ENCODE measurements at regions not wholly inside any gene's neighbourhood (a gene's known extent, or its start where the extent isn't known, plus 50 kb on each side); places are given as distances from the start of the nearest gene placed in this dataset.

DNA sequence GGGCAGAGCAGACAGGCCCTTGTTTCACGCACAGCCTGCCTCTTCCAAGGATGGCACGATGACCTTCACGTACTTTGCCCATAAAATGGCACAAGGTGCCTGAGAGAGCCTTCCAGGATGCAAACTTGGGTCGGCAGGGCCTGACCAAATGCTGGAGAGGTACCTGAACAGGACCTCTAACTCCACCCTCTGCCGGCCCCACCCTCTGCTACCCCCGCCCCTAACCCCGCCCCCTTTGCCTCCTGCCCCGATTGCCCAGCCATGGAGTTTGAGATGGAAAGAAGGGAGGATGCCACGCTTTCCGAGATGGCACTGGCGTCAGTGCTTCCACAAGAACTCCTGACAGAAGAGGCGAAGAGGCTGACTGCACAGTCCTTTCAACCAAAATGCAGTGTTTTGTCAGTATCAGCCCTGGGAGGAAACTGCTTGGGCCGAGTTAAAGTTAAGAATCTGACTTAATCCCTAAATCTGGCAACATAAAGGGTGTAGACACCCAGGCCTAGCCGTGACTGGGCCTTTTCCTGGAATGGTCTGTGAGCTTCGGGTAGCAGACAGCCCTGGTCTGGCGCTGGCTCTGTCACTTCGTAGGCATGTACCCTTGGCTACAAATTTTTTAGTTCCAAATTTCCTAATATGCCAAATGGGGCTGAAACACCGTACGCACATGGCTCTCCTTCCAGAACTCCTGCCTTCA lies 230.3 kb upstream of the RGMA start:
- DNase-seq (ENCODE audit: low read depth in 2 of 2): no peak

DNA sequence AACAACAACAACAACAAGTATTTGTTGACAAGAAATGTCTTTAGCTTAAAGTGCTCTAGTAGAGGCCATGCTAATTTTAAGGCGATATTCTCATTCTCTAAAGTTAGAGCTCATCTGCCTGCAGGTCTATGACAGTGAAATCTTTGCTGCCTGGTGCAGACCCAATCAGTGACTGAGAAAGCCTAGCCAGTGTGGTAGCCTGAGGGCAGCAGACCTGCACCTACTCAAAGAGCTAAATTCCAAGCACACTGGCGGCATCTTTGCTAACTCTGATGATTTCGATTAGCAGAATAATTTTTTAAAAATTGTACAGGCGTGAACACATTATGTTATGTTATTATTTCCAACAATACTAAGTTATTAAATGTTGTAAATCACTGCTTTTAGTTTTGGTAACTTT lies 228.8 kb upstream of the RGMA start:
- DNase-seq (ENCODE audit: low read depth in 2 of 2): no peak

DNA sequence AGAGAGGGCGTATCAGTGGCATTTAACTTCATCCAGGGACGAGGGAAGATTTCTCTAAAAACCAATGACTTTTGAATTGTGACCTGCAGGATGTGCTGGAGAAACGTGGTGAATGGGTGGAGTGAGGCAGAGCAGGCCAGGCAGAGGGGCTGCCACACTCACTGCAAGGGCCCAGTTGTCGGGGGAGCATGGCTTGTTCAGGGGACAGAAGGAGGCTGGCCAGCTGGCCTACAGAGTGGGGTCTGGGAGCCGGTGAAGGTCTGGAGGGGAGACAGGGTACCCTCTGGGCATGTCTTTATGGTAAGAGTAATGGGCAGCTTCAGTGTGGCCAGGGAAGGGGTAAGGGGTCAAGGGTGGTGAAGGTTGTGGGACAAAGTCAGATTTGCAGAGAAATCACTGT lies 225.2 kb upstream of the RGMA start:
- no peak for DNase-seq (ENCODE audit: low read depth in 2 of 2)

DNA sequence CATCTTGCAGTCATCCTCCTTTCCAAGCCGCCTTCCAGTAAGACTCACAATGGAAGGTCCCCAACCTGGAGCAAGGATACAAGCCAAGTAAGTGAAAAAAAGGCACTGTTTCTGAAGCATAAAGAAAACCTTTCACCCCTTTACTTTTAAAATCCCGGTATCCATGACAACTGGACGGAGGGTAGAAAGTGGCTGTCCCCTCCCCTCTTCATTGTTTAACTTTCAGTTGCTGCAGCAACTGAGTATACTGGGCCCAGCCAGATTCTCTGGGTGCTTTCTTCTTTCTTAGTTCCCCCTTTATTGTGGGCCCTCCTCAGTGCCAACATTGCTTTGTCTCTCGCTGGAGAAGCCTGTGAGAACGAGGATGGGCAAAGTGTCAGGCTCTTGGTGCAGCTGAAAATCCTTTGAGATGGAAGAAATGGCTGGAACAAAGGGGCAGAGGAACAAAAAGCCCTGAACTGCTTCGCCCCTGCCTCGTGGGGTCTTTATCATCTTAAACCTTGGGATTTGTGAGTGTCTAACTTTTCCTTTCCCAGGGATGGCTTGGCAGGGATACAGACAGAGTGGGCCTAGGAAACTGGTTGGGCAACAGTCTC lies 224.0 kb upstream of the RGMA start:
- DNase-seq (ENCODE audit: low read depth in 2 of 2): no peak

DNA sequence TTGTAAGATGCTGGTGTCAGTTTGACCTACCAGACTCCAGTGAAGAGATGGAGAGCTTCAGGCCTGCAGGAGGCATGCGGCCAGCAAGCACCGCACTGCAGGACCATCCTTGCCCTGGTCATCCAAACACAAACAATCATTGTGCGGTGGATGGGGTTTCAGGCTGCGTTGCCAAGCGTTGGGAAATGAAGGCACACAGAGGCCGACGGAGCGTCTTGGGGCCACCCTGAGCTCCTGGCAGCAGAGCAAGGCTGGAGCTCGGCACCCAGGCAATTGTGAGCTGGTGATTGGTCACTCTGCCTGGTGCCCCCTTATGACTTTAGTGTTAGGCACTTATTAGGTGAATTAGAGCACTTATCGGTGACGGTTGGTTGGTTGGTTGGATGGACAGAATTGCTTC lies 222.6 kb upstream of the RGMA start:
- no peak for DNase-seq (ENCODE audit: low read depth in 2 of 2)

DNA sequence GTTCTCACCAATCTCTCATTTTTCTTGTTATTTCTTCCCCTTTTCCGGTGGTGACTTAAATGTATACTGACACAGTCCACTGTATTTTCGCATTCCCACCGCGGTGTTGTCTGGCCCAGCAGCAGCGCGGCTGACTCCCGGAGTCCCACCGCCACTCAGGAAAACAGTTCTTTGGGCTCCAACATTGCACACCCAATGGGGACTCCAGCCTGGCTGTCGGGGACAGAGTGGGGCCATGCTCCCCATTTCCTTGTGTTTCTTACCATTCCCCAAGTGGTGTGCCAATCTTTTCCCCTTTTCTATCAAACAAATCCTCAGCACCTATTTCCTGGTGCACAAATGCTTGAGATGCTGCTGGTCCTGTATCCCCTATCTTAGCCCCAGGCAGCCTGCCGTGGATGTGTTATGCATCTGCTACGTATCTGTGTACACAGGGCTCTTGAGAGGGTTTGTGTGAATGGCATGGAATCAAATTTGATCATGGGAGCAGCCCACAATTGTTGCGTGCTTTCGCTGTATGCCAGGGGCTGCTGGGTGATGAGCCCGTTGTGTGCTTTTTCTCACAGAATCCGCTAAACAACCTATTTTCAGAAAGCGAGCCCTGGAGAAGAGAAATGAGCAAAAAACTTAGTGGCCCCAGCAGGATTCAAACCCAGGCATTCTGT lies 219.1 kb upstream of the RGMA start:
- no peak for DNase-seq (ENCODE audit: low read depth in 2 of 2)

DNA sequence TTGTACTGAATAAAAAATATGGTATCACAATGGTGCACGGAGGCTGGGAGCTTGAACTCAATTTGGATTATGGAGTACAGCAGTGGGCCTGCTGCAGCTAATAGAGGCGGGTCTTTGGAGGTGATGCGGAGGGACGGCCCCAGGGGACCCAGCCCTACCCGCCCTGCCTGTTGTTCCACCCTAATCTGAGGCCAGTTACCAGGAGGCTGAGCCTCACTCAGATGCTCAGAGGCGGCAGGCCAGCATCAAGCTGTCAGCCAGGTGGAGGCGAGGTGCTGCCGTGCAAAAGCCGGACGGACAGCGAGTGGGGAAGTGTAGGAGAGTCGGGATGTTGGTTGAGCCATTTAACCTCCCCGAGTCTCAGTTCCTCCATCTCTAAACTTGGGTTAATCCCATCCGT lies 218.5 kb upstream of the RGMA start:
- DNase-seq (ENCODE audit: low read depth in 2 of 2): no peak

DNA sequence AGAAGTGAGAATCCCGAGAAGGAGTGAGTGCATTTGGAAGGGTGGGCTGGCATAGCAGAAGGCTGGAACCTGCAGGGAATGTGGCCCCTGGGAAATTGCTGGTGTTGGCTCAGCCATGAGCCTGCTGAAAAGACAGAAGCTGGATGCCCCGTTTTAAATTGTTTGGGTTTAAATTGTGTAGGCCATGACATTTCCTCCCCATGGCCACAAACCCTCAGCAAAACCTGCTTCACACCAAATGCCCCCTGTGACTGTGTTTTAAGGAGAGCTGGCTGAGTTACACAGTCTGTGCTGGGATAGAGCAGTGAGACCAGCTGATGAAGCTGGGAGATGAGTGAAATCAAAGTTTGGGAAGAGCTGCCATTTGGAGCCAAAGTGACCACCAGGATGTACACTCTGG lies 216.3 kb upstream of the RGMA start:
- no peak for DNase-seq (ENCODE audit: low read depth in 2 of 2)

DNA sequence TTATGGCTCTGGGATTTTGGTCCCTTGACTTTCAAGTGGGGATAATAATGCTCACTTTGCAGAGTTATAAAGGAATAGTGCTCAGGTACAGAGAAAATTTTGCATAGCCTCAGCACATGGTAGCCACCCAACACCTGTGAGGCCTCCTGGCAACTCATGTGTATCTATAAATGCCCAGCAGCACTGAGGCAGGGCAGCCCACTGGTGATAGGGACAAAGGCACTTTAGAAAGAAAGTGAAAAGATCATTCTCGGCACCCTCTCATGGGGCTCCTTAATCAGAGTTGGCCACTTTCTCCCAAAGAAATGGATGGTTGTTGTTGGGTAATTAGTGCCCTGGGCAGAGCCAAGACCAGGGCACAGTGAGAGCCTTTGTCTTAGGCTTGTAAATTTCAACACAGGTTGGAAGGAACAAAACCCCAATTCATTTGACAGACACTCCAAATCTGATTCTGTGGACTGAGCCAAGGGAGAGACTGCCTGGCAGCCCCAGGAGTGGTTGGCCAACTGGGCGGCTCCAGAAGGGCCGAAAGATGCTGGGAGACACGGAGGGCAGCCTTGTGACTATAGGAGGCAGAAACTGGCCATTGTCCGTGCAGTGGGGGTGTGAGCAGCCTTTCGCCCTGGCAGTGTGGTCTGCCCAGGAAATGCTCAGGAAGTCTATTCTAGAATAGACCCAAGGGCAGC lies 213.2 kb upstream of the RGMA start:
- DNase-seq (ENCODE audit: low read depth in 2 of 2): no peak

DNA sequence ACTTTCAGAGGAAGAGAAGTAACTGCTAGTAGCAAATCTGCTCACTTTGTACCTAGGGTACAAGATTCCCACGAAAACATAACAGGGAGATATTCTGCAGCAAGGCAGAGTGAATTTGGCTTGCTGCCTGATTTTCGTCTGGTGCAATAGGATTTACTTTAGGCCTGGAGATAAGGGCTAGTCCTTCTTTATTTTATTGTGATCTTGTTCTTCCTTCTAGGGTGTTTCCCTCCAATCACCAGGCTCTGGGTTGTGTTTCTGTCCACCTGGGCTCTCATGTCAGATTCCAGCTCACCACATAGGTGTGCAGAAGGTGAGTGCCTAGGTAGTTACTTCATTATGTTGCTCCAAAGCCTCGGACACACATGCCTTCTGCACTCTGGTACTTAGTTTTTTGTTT lies 211.8 kb upstream of the RGMA start:
- DNase-seq (ENCODE audit: low read depth in 2 of 2): no peak

DNA sequence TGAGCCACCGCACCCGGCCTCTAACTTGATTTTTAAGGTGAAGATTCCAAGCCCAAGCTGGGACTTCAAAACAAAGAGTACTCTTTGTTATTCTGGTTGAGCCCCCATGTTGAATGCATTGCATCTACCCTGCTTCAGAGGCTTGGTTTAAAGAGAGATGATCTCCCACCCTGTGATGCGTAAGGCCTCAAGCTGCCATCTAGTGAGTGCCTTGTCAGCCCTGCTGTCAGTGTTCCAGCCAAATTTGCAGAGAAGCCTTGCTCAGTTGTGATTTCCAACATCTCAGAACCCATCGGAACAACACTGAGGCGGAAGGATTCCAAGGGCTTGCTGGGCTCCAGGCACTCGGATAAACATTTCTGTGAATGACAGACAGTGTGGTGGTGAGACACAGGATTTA lies 210.7 kb upstream of the RGMA start:
- DNase-seq (ENCODE audit: low read depth in 2 of 2): no peak

DNA sequence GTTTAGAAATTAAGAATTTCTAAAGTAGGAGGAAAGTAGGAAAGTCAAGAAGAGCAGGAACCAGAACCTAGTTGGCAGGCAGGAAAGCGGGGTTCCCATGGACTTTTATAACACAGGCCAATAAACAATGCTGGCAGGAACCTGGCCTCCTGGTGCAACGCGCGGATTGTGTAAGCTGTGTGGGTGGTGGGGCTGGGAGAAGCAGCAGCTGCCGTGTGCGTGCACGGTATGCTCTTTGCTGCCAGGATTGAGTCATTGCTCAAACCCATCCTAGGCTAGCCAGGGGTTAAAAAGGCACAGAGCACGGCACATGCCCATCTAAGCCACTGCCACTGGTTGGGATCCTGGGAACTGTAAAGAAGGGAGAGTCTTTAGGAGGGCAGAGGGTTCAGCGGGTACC lies 209.9 kb upstream of the RGMA start:
- no peak for DNase-seq (ENCODE audit: low read depth in 2 of 2)

DNA sequence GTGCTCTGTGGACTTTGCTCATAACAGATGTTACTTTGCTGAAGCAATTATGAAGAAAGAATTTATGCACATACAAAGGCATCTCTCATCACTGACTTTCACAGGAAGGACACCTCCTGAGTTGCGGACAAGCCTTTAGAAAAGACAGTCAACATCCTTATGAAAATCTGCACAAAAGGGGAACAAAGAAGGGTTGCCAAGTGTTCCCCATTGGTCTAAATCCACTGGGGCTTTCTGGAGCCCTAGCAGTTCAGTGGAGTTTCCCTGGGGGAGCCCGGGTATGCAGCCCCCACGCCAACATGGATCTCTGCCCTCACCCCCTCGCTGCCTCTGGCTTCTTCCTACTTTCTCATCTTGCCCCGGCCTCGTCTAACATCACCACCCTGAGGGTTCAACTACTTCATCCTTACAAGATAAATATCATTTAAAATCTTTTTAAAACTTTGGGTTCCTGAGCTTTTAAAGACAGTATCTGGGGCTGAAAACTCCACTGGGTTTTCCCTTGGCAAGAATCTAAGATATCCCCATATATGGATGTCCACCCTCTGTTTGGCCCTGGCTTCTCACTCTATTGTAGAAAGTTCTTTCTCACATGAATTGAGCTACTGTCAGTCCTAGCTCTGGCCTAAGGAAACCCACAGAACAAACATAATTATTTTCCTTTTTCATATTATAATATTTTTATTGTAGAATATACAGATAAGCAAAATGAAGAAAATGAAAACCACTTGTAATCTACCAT lies 207.9 kb upstream of the RGMA start:
- DNase-seq (ENCODE audit: low read depth in 2 of 2): no peak

DNA sequence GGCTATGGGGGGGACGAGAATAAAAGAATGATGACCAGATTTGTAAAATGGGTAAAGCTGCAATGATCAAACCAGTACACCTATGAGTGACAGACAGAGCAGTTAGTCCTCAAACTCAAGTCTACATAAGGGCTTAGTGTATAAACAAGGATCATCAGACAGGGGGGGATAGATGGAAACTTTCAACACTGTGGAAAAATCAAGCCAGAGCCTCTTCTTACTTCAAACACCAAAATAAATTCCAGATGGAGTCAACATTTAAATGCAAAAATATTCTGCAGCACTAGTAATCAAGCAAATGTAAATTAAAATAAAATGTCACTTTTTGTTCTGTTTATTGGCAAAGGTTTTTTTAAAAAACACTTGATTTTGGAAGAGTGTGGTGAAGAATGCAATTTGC lies 205.9 kb upstream of the RGMA start:
- no peak for DNase-seq (ENCODE audit: low read depth in 2 of 2)

DNA sequence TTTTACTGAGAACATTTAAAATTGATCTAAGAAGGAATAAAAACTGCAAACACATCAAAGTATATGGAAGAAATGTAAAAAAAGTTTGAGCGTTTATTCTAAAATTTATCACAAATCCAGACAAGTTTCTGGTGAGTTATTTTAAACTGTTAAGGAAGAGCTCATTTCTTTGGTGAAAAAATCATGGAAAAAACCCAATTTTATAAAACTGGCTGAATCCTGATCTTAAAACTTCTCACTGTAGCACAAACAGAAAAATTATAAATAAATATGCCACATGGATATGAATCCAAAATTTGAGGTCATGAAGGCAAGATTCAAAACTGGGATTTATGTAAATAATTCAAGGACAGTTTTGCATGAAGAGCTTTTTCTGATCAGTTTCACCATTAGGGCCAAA lies 205.1 kb upstream of the RGMA start:
- no peak for DNase-seq (ENCODE audit: low read depth in 2 of 2)

DNA sequence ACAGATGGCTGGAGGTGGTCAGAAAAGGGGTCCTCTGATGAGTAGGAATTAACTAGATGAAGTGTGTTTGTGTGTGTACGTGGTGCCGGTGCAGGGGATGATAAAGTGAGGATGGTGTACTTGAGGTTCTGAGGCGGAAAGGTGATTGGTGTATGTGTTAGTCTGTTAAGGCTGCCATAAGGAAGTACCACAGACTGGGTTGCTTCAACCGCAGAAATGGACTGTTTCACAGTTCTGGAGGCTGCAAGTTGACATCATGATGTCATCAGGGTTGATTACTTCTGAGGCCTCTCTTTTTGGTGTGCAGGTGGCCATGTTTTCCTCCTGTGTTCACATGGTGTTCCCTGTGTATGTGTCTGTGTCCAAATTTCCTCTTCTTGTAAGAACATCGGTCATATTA lies 202.4 kb upstream of the RGMA start:
- DNase-seq (ENCODE audit: low read depth in 2 of 2): no peak

DNA sequence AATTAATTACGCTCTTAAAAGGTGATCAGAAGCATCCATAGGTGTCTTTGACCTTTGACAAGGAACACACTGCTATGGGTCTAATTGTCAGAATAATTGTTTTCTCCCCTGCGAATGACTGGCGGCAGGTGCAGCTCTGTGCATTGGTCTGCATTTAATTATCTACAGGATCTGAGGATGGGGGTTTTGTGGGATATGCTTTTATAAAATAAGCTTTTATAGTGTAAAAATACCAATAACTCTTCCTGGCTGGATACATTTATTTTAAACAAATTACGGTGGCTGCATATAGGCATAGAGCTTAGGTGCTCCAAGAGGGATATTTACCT lies 201.6 kb upstream of the RGMA start:
- DNase-seq (ENCODE audit: low read depth in 2 of 2): no peak

DNA sequence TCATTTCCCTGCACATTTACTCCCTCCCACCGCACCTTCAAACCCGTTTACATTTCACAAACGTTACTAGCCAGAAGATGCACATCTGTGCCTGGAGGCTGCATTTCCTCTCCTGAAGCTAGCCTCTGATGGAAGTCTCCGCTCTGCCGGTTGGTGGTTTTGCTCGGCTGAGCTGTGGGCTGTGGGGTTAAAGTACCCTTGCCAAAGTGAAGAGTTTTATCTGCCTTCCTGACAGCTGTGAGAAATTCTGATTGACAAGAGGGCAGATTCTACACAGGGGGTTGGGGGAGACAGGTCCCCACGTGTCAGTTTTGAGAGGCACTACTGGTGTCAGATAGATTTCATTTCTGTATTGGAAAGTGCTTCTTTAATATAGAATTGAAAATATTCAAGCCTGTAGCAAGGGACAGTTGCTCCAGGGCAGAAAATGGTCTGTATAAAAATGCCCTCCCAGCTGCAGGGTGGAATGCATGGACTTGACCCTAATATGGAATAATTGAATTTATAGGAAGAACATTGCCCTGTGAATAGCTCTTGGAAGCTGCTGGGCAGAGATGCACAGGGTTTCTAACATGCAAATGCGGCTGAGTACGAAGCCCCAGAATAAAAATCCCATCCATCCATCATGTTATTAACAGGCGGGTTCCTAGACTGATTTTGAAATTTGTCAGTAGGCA lies 201.1 kb upstream of the RGMA start:
- DNase-seq (ENCODE audit: low read depth in 2 of 2): no peak

DNA sequence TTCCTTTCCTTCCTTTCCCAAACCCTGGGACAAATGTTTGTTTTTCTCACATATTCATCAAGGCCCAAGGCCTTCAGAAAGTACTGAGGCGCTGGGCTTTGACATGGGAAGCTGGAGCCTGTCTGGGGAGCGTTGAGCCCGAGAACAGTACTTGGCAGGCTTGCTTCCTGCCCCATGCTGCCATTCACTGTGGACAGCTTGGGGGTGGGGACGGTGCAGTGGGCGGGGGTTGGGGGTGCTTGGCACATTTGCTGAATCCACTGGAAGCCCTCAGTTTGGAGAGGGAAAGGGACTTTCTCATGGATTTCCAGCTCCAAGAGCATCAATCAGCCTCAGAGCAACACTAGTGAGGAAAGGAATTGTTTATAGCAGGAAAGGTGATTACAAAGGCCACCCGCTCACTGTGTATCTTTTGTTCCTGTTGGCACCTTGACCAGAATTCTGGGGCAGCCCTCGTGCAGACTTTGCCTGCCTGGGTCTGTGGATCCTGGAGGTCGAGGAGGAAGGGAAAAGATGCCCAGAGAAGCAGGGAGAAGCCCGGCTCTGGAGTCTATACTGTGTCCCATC lies 199.8 kb upstream of the RGMA start:
- no peak for DNase-seq (ENCODE audit: low read depth in 2 of 2)

DNA sequence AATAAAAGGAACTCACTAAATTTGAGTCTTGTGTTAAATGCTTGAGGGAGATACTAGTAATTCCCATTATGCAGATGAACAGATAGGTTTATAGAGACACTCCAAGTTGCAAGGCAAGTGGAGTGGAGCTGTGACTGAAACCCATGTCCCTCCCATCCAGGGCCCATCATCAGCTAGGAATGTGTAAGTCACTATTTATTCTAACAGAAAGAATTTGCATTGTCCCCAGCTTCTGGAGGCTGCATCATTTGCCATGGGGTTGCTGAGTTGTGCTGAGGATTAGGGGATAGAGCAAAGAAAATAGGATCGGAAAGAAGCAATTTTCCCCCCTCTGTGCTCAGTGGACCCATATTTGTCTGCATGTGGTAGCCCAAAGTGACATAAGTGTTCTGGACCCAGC lies 197.4 kb upstream of the RGMA start:
- DNase-seq (ENCODE audit: low read depth in 2 of 2): no peak

DNA sequence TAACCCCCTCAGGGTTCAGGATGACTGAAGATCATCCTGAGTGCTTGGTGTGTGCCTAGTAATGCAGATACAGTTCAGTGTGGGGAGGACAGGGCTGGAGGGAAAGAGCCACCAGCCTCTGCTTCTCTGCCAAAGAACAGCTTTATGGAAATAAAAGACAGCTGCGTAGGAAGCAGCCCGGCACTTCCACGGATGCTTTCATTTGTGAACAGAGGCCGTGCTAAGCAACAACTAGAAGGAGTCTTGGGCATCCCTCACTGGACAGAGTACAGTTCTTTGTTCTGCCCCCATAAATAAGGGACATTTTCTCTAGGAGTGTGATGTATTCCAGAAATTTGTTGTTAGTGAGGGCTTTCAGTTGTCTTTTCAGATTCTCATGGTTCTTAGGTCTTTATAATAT lies 194.8 kb upstream of the RGMA start:
- no peak for DNase-seq (ENCODE audit: low read depth in 2 of 2)

DNA sequence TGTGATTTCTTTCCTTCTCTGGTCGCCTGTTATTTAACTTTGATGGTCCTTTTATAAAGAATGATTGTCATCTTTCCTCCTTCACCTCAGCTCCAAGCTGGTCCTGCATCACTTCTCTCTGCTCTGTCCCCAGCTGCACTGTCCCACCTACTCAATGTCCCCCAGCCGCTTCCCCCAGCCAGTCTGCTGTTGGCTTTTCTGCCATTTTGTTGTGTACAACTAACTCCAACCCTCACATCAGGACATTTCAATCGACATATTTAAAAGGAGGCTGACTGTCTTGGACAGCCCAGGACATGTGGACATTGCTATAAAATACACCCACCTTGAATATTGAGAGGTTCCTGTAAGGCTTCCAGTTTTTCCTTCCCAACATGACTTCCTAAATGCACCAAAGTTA lies 193.8 kb upstream of the RGMA start:
- no peak for DNase-seq (ENCODE audit: low read depth in 2 of 2)

Measured in activated CD8-positive, alpha-beta memory T cell treated with anti-CD3 and anti-CD28 coated beads for 4 hours (primary cell).